GM12878 (cell line): ENCODE measurements at regions not wholly inside any gene's neighbourhood (a gene's known extent, or its start where the extent isn't known, plus 50 kb on each side); places are given as distances from the start of the nearest gene placed in this dataset.

ENCODE experiments used
- ATAC-seq: fragments of 200-7000 bp; cut with Tn5 transposase; 3 replicates; pipeline ENCODE4 v1.9.1; 2020; ENCODE audit warnings: mild to moderate bottlenecking, moderate library complexity
- BruUV-seq: library from RNA; stranded (reverse); fragments of 400-500 nt; replicated peaks from 2 replicates; lab custom pipeline; 2021; lab: Mats Ljungman, UMichigan
- CTCF ChIA-PET: fragments of 300-600 bp; sonication (Branson Sonifier 250); formaldehyde crosslinking; extraction: SDS; loops from one replicate; lab custom pipeline; 2021; ENCODE audit warnings: inconsistent platforms; lab: Yijun Ruan, JAX
- POLR2A ChIA-PET: fragments of 350-600 bp; formaldehyde crosslinking; extraction: SDS; loops from one replicate; lab custom pipeline; 2021; ENCODE audit warnings: inconsistent platforms; lab: Charles Lee
- RAD21 ChIA-PET: fragments of 300-600 bp; sonication (Branson Sonifier 250); formaldehyde crosslinking; loops from one replicate; lab custom pipeline; 2023; ENCODE audit warnings: antibody characterized with exemption; ENCODE audit not compliant: unreplicated experiment; lab: Charles Lee
- SMC1A ChIA-PET: fragments of 300-600 bp; sonication (Branson Sonifier 250); formaldehyde crosslinking; loops from one replicate; lab custom pipeline; 2023; ENCODE audit not compliant: unreplicated experiment, uncharacterized antibody; lab: Charles Lee
- DNase-seq: peaks from one replicate; pipeline ENCODE4 v3.0.0-alpha.2; 2011; ENCODE audit warnings: low read depth, low spot score
- FAIRE-seq: peaks from 3 replicates; lab custom pipeline; 2011; peaks lifted over from hg19 to GRCh38; lab: Jason Lieb, UNC
- H2AFZ ChIP-seq: 2 replicates; pipeline ENCODE4 v1.6.0; 2011; ENCODE audit warnings: low read depth, low read length, control low read depth; ENCODE audit not compliant: control insufficient read depth
- H3K27ac ChIP-seq: 2 replicates; pipeline ENCODE4 v1.5.1; 2011; ENCODE audit warnings: control low read depth; ENCODE audit not compliant: control insufficient read depth, insufficient read depth
- H3K27me3 ChIP-seq, 2 experiments: replicated peaks in 1 of 2; 2 replicates each; pipeline versions ENCODE4 v1.6.0 to v1.6.1; 2011; ENCODE audit warnings: low read length in 1 of 2; ENCODE audit not compliant: control insufficient read depth in 2 of 2, insufficient read depth in 2 of 2
- H3K36me3 ChIP-seq, 2 experiments: 2 replicates each; pipeline ENCODE4 v1.5.1; 2011; ENCODE audit warnings: low read length in 1 of 2; ENCODE audit not compliant: control insufficient read depth in 2 of 2, insufficient read depth in 2 of 2
- H3K4me1 ChIP-seq: 2 replicates; pipeline ENCODE4 v1.6.1; 2011; ENCODE audit warnings: mild to moderate bottlenecking, low read length, moderate library complexity, mixed read lengths; ENCODE audit not compliant: control insufficient read depth, insufficient read depth
- H3K4me2 ChIP-seq: 2 replicates; pipeline ENCODE4 v1.6.0; 2011; ENCODE audit warnings: control low read depth; ENCODE audit not compliant: control insufficient read depth, insufficient read depth
- H3K4me3 ChIP-seq: fragments of 200-600 bp; sonication (generic); 2 replicates; pipeline ENCODE4 v1.5.1; 2016
- H3K79me2 ChIP-seq: 2 replicates; pipeline ENCODE4 v1.6.0; 2011; ENCODE audit warnings: low read length; ENCODE audit not compliant: control insufficient read depth, insufficient read depth
- H3K9ac ChIP-seq: 2 replicates; pipeline ENCODE4 v1.8.0; 2011; ENCODE audit warnings: low read length, control low read depth, mixed read lengths; ENCODE audit not compliant: control insufficient read depth, insufficient read depth
- H3K9me3 ChIP-seq: replicated peaks from 3 replicates; pipeline ENCODE4 v1.5.1; 2011; ENCODE audit warnings: mild to moderate bottlenecking, low read length; ENCODE audit not compliant: control insufficient read depth, insufficient read depth
- H4K20me1 ChIP-seq: 2 replicates; pipeline ENCODE4 v1.6.0; 2011; ENCODE audit not compliant: control insufficient read depth, insufficient read depth
- EP300 ChIP-seq, 2 experiments: fragments of 150-350 bp in 1 of 2; IDR thresholded peaks; 2 replicates each; pipeline ENCODE4 v1.6.1; 2011 to 2012; ENCODE audit warnings: low read depth in 2 of 2, low read length in 2 of 2, borderline replicate concordance in 1 of 2, improper control_type of control experiment in 1 of 2, inconsistent platforms in 1 of 2; ENCODE audit not compliant: control insufficient read depth in 1 of 2
- IKZF2 ChIP-seq, 2 experiments: fragments of 450-650 bp; IDR thresholded peaks; 2 replicates each; pipeline ENCODE4 v1.6.1; 2017; ENCODE audit warnings: mild to moderate bottlenecking in 2 of 2, moderate library complexity in 2 of 2
- LARP7 ChIP-seq: fragments of 450-650 bp; IDR thresholded peaks from 2 replicates; pipeline ENCODE4 v1.6.1; 2017; ENCODE audit warnings: mild to moderate bottlenecking
- MEF2B ChIP-seq: fragments of 450-650 bp; IDR thresholded peaks from 2 replicates; pipeline ENCODE4 v1.6.1; 2018; ENCODE audit warnings: mild to moderate bottlenecking, moderate library complexity; ENCODE audit not compliant: partially characterized antibody, poor library complexity, severe bottlenecking
- MXI1 ChIP-seq: fragments of 150-350 bp; IDR thresholded peaks from 2 replicates; pipeline ENCODE4 v1.6.1; 2011; ENCODE audit warnings: low read depth, mild to moderate bottlenecking, inconsistent platforms, low read length, improper control_type of control experiment
- NFXL1 ChIP-seq: fragments of 450-650 bp; IDR thresholded peaks from 2 replicates; pipeline ENCODE4 v1.6.1; 2017; ENCODE audit warnings: antibody characterized with exemption, mild to moderate bottlenecking, borderline replicate concordance
- TARDBP ChIP-seq: IDR thresholded peaks from 2 replicates; pipeline ENCODE4 v1.6.1; 2016; ENCODE audit warnings: borderline replicate concordance
- YBX1 ChIP-seq: fragments of 450-650 bp; IDR thresholded peaks from 2 replicates; pipeline ENCODE4 v1.6.1; 2016; ENCODE audit warnings: antibody characterized with exemption
- ZNF217 ChIP-seq: fragments of 450-650 bp; IDR thresholded peaks from 2 replicates; pipeline ENCODE4 v1.6.1; 2017; ENCODE audit warnings: antibody characterized with exemption, mild to moderate bottlenecking
- ZNF24 ChIP-seq: fragments of 450-650 bp; IDR thresholded peaks from 2 replicates; pipeline ENCODE4 v1.6.1; 2017; ENCODE audit warnings: antibody characterized with exemption, mild to moderate bottlenecking
- ZNF274 ChIP-seq: IDR thresholded peaks from one replicate; pipeline ENCODE4 v1.8.0; 2011; ENCODE audit not compliant: insufficient read length, insufficient read depth
- ZNF592 ChIP-seq: fragments of 450-650 bp; IDR thresholded peaks from 2 replicates; pipeline ENCODE4 v1.6.1; 2017; ENCODE audit warnings: mild to moderate bottlenecking, moderate library complexity
- ZNF622 ChIP-seq: fragments of 450-650 bp; IDR thresholded peaks from 2 replicates; pipeline ENCODE4 v1.6.1; 2017; ENCODE audit warnings: mild to moderate bottlenecking, inconsistent platforms
- WGBS: methylation state at CpG from one replicate; pipeline ENCODE4 v1.1.6; 2016; ENCODE audit warnings: low lambda C conversion rate; ENCODE audit not compliant: insufficient replicate concordance, insufficient coverage; ENCODE audit errors: missing lambda C conversion rate; 5-methylcytosine and 5-hydroxymethylcytosine counted together
- in situ Hi-C: fragments of 300-500 bp; cut with MboI; formaldehyde crosslinking; loops from 9 replicates; pipeline ENCODE4 v1.14.3; 2018; ENCODE audit warnings: mixed read lengths
- intact Hi-C: fragments of 100-400 bp; cut with micrococcal nuclease; formaldehyde crosslinking; loops from one replicate; pipeline ENCODE4 v1.14.2; 2022; ENCODE audit not compliant: unreplicated experiment
- TF ChIP-seq, protein P1 (sequence below): IDR thresholded peaks from 2 replicates; pipeline ENCODE4 v1.6.1; 2011; ENCODE audit warnings: low read depth, low read length, improper control_type of control experiment, borderline replicate concordance
- TF ChIP-seq, protein P2 (sequence below): IDR thresholded peaks from 2 replicates; pipeline ENCODE4 v1.6.1; 2011; ENCODE audit warnings: borderline replicate concordance, low read depth, mild to moderate bottlenecking, moderate library complexity, mixed read lengths, low read length; ENCODE audit not compliant: insufficient read depth; ENCODE audit errors: extremely low read length

DNA sequence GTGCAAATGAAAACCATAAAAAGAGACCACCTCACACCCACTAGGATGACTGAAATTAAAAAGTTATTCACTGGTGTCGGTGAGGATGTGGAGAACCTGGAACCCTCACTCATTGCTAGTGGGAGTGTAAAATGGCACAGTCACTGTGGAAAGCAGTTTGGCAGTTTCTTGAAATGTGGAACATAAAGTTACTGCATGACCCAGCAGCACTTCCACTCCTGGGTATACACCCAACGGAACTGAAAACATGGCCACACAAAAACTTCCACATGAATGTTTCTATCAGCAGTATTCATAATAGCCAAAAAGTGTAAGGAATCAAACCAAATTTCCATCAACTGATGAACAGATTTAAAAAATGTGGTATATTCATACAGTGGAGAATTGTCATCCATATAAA lies 65.1 kb upstream of the SLC66A3 start (continued):
- TF ChIP-seq, protein P1, sequence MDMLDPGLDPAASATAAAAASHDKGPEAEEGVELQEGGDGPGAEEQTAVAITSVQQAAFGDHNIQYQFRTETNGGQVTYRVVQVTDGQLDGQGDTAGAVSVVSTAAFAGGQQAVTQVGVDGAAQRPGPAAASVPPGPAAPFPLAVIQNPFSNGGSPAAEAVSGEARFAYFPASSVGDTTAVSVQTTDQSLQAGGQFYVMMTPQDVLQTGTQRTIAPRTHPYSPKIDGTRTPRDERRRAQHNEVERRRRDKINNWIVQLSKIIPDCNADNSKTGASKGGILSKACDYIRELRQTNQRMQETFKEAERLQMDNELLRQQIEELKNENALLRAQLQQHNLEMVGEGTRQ = no peak
- TF ChIP-seq, all 136 proteins: peak for 0

GRCh38 chr2:11092701-11093335 lies 62.4 kb upstream of the SLC66A3 start:
- BruUV-seq = no TSS peak
- ATAC-seq (no peak), DNase-seq (no peak), FAIRE-seq (no peak)
- H2AFZ ChIP-seq = no peak overlapping the region
- H3K27ac ChIP-seq = no peak overlapping the region
- H3K79me2 ChIP-seq = no peaks in the 10 kb centered on the region
- in situ Hi-C loops (no loop called here), intact Hi-C loops (no loop called here)
- no peaks in the 10 kb centered on the region for H4K20me1 ChIP-seq
- 18% methylated on average over 5 of the region's 5 CpGs for WGBS
- ChIA-PET SMC1A (no interaction called here), RAD21 (no interaction called here), CTCF (no interaction called here), POLR2A (no interaction called here)
- no peaks in the 10 kb centered on the region for H3K9me3 ChIP-seq
- H3K9ac ChIP-seq = no peak overlapping the region
- no peaks in the 10 kb centered on the region for H3K4me1 ChIP-seq
- H3K27me3 ChIP-seq = no peaks in the 10 kb centered on the region
- H3K4me3 ChIP-seq = no peak overlapping the region
- no peak overlapping the region for H3K4me2 ChIP-seq
- TF ChIP-seq IKZF2 (IDR thresholded peaks at IDR 0.05) (no peak), ZNF217 (no peak), ZNF274 (no peak), ZNF592 (no peak), TARDBP (no peak), LARP7 (no peak), ZNF622 (no peak), MXI1 (no peak), YBX1 (no peak), NFXL1 (no peak), ZNF24 (no peak), EP300 (IDR thresholded peaks at IDR 0.05; ENCODE audit: borderline replicate concordance in 1 of 2, control insufficient read depth in 1 of 2, low read depth in 2 of 2, low read length in 2 of 2) (no peak), MEF2B (no peak)
- TF ChIP-seq, protein P2, sequence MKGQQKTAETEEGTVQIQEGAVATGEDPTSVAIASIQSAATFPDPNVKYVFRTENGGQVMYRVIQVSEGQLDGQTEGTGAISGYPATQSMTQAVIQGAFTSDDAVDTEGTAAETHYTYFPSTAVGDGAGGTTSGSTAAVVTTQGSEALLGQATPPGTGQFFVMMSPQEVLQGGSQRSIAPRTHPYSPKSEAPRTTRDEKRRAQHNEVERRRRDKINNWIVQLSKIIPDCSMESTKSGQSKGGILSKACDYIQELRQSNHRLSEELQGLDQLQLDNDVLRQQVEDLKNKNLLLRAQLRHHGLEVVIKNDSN = no peak
- no peaks in the 10 kb centered on the region for H3K36me3 ChIP-seq
